ENCODE measurements at regions not wholly inside any gene's neighbourhood (a gene's known extent, or its start where the extent isn't known, plus 50 kb on each side); places are given as distances from the start of the nearest gene placed in this dataset.
"Not testable (repeated sequence)": the region's sequence is repeated elsewhere in the genome, so short reads cannot be mapped to it uniquely, and the experiment has no call there.

GRCh38 chr9:61330342-61331092, 140.7 kb downstream of the SPATA31A7 start:
- H3K36me3 Mint-ChIP-seq (ENCODE audit: low read depth); H3K27me3 ChIP-seq (ENCODE audit: control insufficient read depth, insufficient read depth, low read length, poor library complexity, severe bottlenecking); H3K27ac ChIP-seq (ENCODE audit: low read depth, low read length); H3K27ac Mint-ChIP-seq; H3K4me3 ChIP-seq (ENCODE audit: low read length); H3K9me3 ChIP-seq (ENCODE audit: control insufficient read depth, low read length); DNase-seq; H3K4me1 Mint-ChIP-seq; H3K27me3 Mint-ChIP-seq (ENCODE audit: insufficient read depth); H3K9ac ChIP-seq (ENCODE audit: extremely low read depth, low read length, poor library complexity, severe bottlenecking); H3K9me3 Mint-ChIP-seq; H3K36me3 ChIP-seq (ENCODE audit: control insufficient read depth, insufficient read depth, low read length); H3K4me1 ChIP-seq (ENCODE audit: control insufficient read depth, insufficient read depth, low read length): not testable (repeated sequence)
- TF ChIP-seq CTCF (conservative IDR thresholded peaks at IDR 0.05): peak; percentile 15
- H3K4me3 Mint-ChIP-seq: peak overlapping the region; percentile 51
- 0% methylated on average over 22 of the region's 75 CpGs; no CpG with 5 or more reads in 1 of the 2 experiments for WGBS, 2 experiments (ENCODE audit: insufficient coverage in 1 of 2, insufficient read length in 1 of 2)

GRCh38 chr9:61356936-61357335, 167.1 kb downstream of the SPATA31A7 start:
- H3K27ac ChIP-seq (ENCODE audit: low read depth, low read length); H3K9me3 ChIP-seq (ENCODE audit: control insufficient read depth, low read length); H3K9me3 Mint-ChIP-seq; H3K9ac ChIP-seq (ENCODE audit: extremely low read depth, low read length, poor library complexity, severe bottlenecking); H3K4me3 ChIP-seq (ENCODE audit: low read length); H3K27me3 ChIP-seq (ENCODE audit: control insufficient read depth, insufficient read depth, low read length, poor library complexity, severe bottlenecking); H3K36me3 Mint-ChIP-seq (ENCODE audit: low read depth); DNase-seq; H3K27ac Mint-ChIP-seq; H3K36me3 ChIP-seq (ENCODE audit: control insufficient read depth, insufficient read depth, low read length); H3K27me3 Mint-ChIP-seq (ENCODE audit: insufficient read depth); H3K4me3 Mint-ChIP-seq; H3K4me1 Mint-ChIP-seq; H3K4me1 ChIP-seq (ENCODE audit: control insufficient read depth, insufficient read depth, low read length): not testable (repeated sequence)
- no CpG with 5 or more reads among the region's 6 CpGs for WGBS, 2 experiments (ENCODE audit: insufficient coverage in 1 of 2, insufficient read length in 1 of 2)

GRCh38 chr9:61374390-61374789, 184.6 kb downstream of the SPATA31A7 start:
- H3K27ac ChIP-seq (ENCODE audit: low read depth, low read length); DNase-seq; H3K4me1 ChIP-seq (ENCODE audit: control insufficient read depth, insufficient read depth, low read length); H3K36me3 Mint-ChIP-seq (ENCODE audit: low read depth); H3K27me3 Mint-ChIP-seq (ENCODE audit: insufficient read depth); H3K27me3 ChIP-seq (ENCODE audit: control insufficient read depth, insufficient read depth, low read length, poor library complexity, severe bottlenecking); H3K4me3 Mint-ChIP-seq; H3K4me3 ChIP-seq (ENCODE audit: low read length); H3K27ac Mint-ChIP-seq; H3K9ac ChIP-seq (ENCODE audit: extremely low read depth, low read length, poor library complexity, severe bottlenecking); H3K4me1 Mint-ChIP-seq; H3K36me3 ChIP-seq (ENCODE audit: control insufficient read depth, insufficient read depth, low read length); H3K9me3 Mint-ChIP-seq; H3K9me3 ChIP-seq (ENCODE audit: control insufficient read depth, low read length): not testable (repeated sequence)
- WGBS, 2 experiments (ENCODE audit: insufficient coverage in 1 of 2, insufficient read length in 1 of 2): no CpG with 5 or more reads among the region's 1 CpG

- not testable (repeated sequence) for H3K9me3 Mint-ChIP-seq; H3K27me3 Mint-ChIP-seq (ENCODE audit: insufficient read depth); H3K27me3 ChIP-seq (ENCODE audit: control insufficient read depth, insufficient read depth, low read length, poor library complexity, severe bottlenecking); H3K9ac ChIP-seq (ENCODE audit: extremely low read depth, low read length, poor library complexity, severe bottlenecking); H3K36me3 ChIP-seq (ENCODE audit: control insufficient read depth, insufficient read depth, low read length); H3K4me1 Mint-ChIP-seq; H3K4me3 ChIP-seq (ENCODE audit: low read length); DNase-seq; H3K36me3 Mint-ChIP-seq (ENCODE audit: low read depth); H3K27ac Mint-ChIP-seq; H3K9me3 ChIP-seq (ENCODE audit: control insufficient read depth, low read length); H3K4me3 Mint-ChIP-seq; H3K4me1 ChIP-seq (ENCODE audit: control insufficient read depth, insufficient read depth, low read length); H3K27ac ChIP-seq (ENCODE audit: low read depth, low read length)
- WGBS, 2 experiments (ENCODE audit: insufficient coverage in 1 of 2, insufficient read length in 1 of 2): no CpG with 5 or more reads among the region's 4 CpGs
Observed at GRCh38 chr9:61376159-61376558, 186.3 kb downstream of the SPATA31A7 start.

GRCh38 chr9:61386035-61386815, 196.4 kb downstream of the SPATA31A7 start:
- not testable (repeated sequence) for H3K27me3 ChIP-seq (ENCODE audit: control insufficient read depth, insufficient read depth, low read length, poor library complexity, severe bottlenecking); H3K36me3 ChIP-seq (ENCODE audit: control insufficient read depth, insufficient read depth, low read length); H3K9me3 ChIP-seq (ENCODE audit: control insufficient read depth, low read length); H3K27ac ChIP-seq (ENCODE audit: low read depth, low read length); H3K27me3 Mint-ChIP-seq (ENCODE audit: insufficient read depth); H3K4me1 Mint-ChIP-seq; H3K4me3 ChIP-seq (ENCODE audit: low read length); DNase-seq; H3K27ac Mint-ChIP-seq; H3K4me1 ChIP-seq (ENCODE audit: control insufficient read depth, insufficient read depth, low read length); H3K9ac ChIP-seq (ENCODE audit: extremely low read depth, low read length, poor library complexity, severe bottlenecking); H3K9me3 Mint-ChIP-seq; H3K36me3 Mint-ChIP-seq (ENCODE audit: low read depth); H3K4me3 Mint-ChIP-seq
- WGBS, 2 experiments (ENCODE audit: insufficient coverage in 1 of 2, insufficient read length in 1 of 2): no CpG with 5 or more reads among the region's 11 CpGs

- H3K4me1 ChIP-seq (ENCODE audit: control insufficient read depth, insufficient read depth, low read length); H3K4me3 ChIP-seq (ENCODE audit: low read length); H3K4me3 Mint-ChIP-seq; H3K27ac Mint-ChIP-seq; H3K27me3 Mint-ChIP-seq (ENCODE audit: insufficient read depth); H3K9me3 ChIP-seq (ENCODE audit: control insufficient read depth, low read length); H3K9ac ChIP-seq (ENCODE audit: extremely low read depth, low read length, poor library complexity, severe bottlenecking); H3K4me1 Mint-ChIP-seq; DNase-seq; H3K9me3 Mint-ChIP-seq; H3K27me3 ChIP-seq (ENCODE audit: control insufficient read depth, insufficient read depth, low read length, poor library complexity, severe bottlenecking); H3K36me3 ChIP-seq (ENCODE audit: control insufficient read depth, insufficient read depth, low read length); H3K36me3 Mint-ChIP-seq (ENCODE audit: low read depth); H3K27ac ChIP-seq (ENCODE audit: low read depth, low read length): not testable (repeated sequence)
Observed at GRCh38 chr9:61386816-61387102, 196.9 kb downstream of the SPATA31A7 start.
